ENCODE measurements at regions not wholly inside any gene's neighbourhood (a gene's known extent, or its start where the extent isn't known, plus 50 kb on each side); places are given as distances from the start of the nearest gene placed in this dataset.
"Not testable (repeated sequence)": the region's sequence is repeated elsewhere in the genome, so short reads cannot be mapped to it uniquely, and the experiment has no call there.

GRCh38 chr5:128842241-128842640 lies 123.0 kb upstream of the SLC27A6 start:
- Mint-ChIP-seq H3K4me3 (no peak overlapping the region), H3K4me1 (no peaks in the 10 kb centered on the region), H3K27me3 (no peaks in the 10 kb centered on the region), H3K27ac (no peak overlapping the region), H3K9me3 (peaks cover 0 to 3% (median 0%) of the 10 kb centered on the region in 3 donors), H3K36me3 (no peaks in the 10 kb centered on the region)

GRCh38 chr5:128844354-128844923 lies 120.8 kb upstream of the SLC27A6 start:
- no peak overlapping the region for H3K27ac Mint-ChIP-seq
- H3K9me3 Mint-ChIP-seq, result peaks cover 0 to 9% (median 3%) of the 10 kb centered on the region in 3 donors
- H3K27me3 Mint-ChIP-seq, result no peaks in the 10 kb centered on the region
- no peaks in the 10 kb centered on the region for H3K4me1 Mint-ChIP-seq
- H3K36me3 Mint-ChIP-seq, result no peaks in the 10 kb centered on the region
- no peak overlapping the region for H3K4me3 Mint-ChIP-seq

- Mint-ChIP-seq H3K4me1 (no peaks in the 10 kb centered on the region), H3K27ac (no peak overlapping the region), H3K36me3 (no peaks in the 10 kb centered on the region), H3K9me3 (peaks cover 12 to 27% (median 12%) of the 10 kb centered on the region in 3 donors), H3K27me3 (no peaks in the 10 kb centered on the region), H3K4me3 (no peak overlapping the region)
These were observed 115.2 kb upstream of the SLC27A6 start for GRCh38 chr5:128850049-128850448.

- no peak overlapping the region for H3K27ac Mint-ChIP-seq
- H3K4me1 Mint-ChIP-seq, result no peaks in the 10 kb centered on the region
- H3K36me3 Mint-ChIP-seq, result no peaks in the 10 kb centered on the region
- H3K4me3 Mint-ChIP-seq, result no peak overlapping the region
- H3K9me3 Mint-ChIP-seq, result peaks cover 8 to 29% (median 12%) of the 10 kb centered on the region in 3 donors
- no peaks in the 10 kb centered on the region for H3K27me3 Mint-ChIP-seq
These were observed 110.4 kb upstream of the SLC27A6 start for GRCh38 chr5:128854931-128855330.

GRCh38 chr5:128857076-128857677 lies 108.1 kb upstream of the SLC27A6 start:
- no peak overlapping the region for H3K27ac Mint-ChIP-seq
- no peaks in the 10 kb centered on the region for H3K4me1 Mint-ChIP-seq
- H3K4me3 Mint-ChIP-seq, result no peak overlapping the region
- no peaks in the 10 kb centered on the region for H3K36me3 Mint-ChIP-seq
- peaks cover 6 to 14% (median 6%) of the 10 kb centered on the region in 3 donors for H3K9me3 Mint-ChIP-seq
- peaks cover 1% of the 10 kb centered on the region for H3K27me3 Mint-ChIP-seq

- Mint-ChIP-seq H3K9me3 (peaks cover 5 to 15% (median 6%) of the 10 kb centered on the region in 3 donors), H3K4me3 (no peak overlapping the region), H3K36me3 (no peaks in the 10 kb centered on the region), H3K27me3 (peaks cover 1% of the 10 kb centered on the region), H3K4me1 (no peaks in the 10 kb centered on the region), H3K27ac (no peak overlapping the region)
These were observed 106.3 kb upstream of the SLC27A6 start for GRCh38 chr5:128858995-128859394.

GRCh38 chr5:128861155-128861554 lies 104.1 kb upstream of the SLC27A6 start:
- not testable (repeated sequence) for H3K36me3 Mint-ChIP-seq, H3K27ac Mint-ChIP-seq, H3K4me3 Mint-ChIP-seq, H3K4me1 Mint-ChIP-seq, H3K27me3 Mint-ChIP-seq
- H3K9me3 Mint-ChIP-seq, result peaks cover 6 to 15% (median 7%) of the 10 kb centered on the region in 3 donors

- Mint-ChIP-seq H3K36me3 (no peaks in the 10 kb centered on the region), H3K27me3 (no peaks in the 10 kb centered on the region), H3K27ac (no peak overlapping the region), H3K9me3 (peaks cover 0 to 8% (median 6%) of the 10 kb centered on the region in 3 donors), H3K4me3 (no peak overlapping the region), H3K4me1 (no peaks in the 10 kb centered on the region)
These were observed 95.3 kb upstream of the SLC27A6 start for GRCh38 chr5:128869970-128870369.

- H3K4me3 Mint-ChIP-seq, result no peak overlapping the region
- H3K4me1 Mint-ChIP-seq, result no peaks in the 10 kb centered on the region
- H3K9me3 Mint-ChIP-seq, result peaks cover 0 to 8% (median 5%) of the 10 kb centered on the region in 3 donors
- no peaks in the 10 kb centered on the region for H3K27me3 Mint-ChIP-seq
- H3K36me3 Mint-ChIP-seq, result no peaks in the 10 kb centered on the region
- no peak overlapping the region for H3K27ac Mint-ChIP-seq
These were observed 94.9 kb upstream of the SLC27A6 start for GRCh38 chr5:128870373-128870772.

- Mint-ChIP-seq H3K36me3 (no peaks in the 10 kb centered on the region), H3K4me3 (no peak overlapping the region), H3K4me1 (no peaks in the 10 kb centered on the region), H3K27ac (no peak overlapping the region), H3K9me3 (peaks cover 0 to 8% (median 4%) of the 10 kb centered on the region in 3 donors), H3K27me3 (no peaks in the 10 kb centered on the region)
These were observed 94.4 kb upstream of the SLC27A6 start for GRCh38 chr5:128870923-128871322.

- H3K36me3 Mint-ChIP-seq, result no peaks in the 10 kb centered on the region
- no peak overlapping the region for H3K4me3 Mint-ChIP-seq
- no peaks in the 10 kb centered on the region for H3K9me3 Mint-ChIP-seq
- H3K27me3 Mint-ChIP-seq, result no peaks in the 10 kb centered on the region
- no peaks in the 10 kb centered on the region for H3K4me1 Mint-ChIP-seq
- no peak overlapping the region for H3K27ac Mint-ChIP-seq
These were observed 88.5 kb upstream of the SLC27A6 start for GRCh38 chr5:128876569-128877382.

GRCh38 chr5:128877476-128877875 lies 87.8 kb upstream of the SLC27A6 start:
- Mint-ChIP-seq H3K27ac (no peak overlapping the region), H3K36me3 (no peaks in the 10 kb centered on the region), H3K27me3 (no peaks in the 10 kb centered on the region), H3K4me3 (no peak overlapping the region), H3K4me1 (no peaks in the 10 kb centered on the region), H3K9me3 (no peaks in the 10 kb centered on the region)

- no peaks in the 10 kb centered on the region for H3K27me3 Mint-ChIP-seq
- no peak overlapping the region for H3K27ac Mint-ChIP-seq
- no peak overlapping the region for H3K4me3 Mint-ChIP-seq
- no peaks in the 10 kb centered on the region for H3K4me1 Mint-ChIP-seq
- H3K9me3 Mint-ChIP-seq, result peaks cover 0 to 3% (median 2%) of the 10 kb centered on the region in 3 donors
- H3K36me3 Mint-ChIP-seq, result no peaks in the 10 kb centered on the region
These were observed 83.7 kb upstream of the SLC27A6 start for GRCh38 chr5:128881502-128882018.

- Mint-ChIP-seq H3K36me3 (no peaks in the 10 kb centered on the region), H3K27me3 (no peaks in the 10 kb centered on the region), H3K27ac (no peak overlapping the region), H3K4me1 (no peaks in the 10 kb centered on the region), H3K9me3 (peaks cover 2 to 6% (median 2%) of the 10 kb centered on the region in 3 donors), H3K4me3 (no peak overlapping the region)
These were observed 79.5 kb upstream of the SLC27A6 start for GRCh38 chr5:128885649-128886255.

GRCh38 chr5:128895122-128895521 lies 70.2 kb upstream of the SLC27A6 start:
- H3K27me3 Mint-ChIP-seq, result no peaks in the 10 kb centered on the region
- peaks cover 0 to 4% (median 0%) of the 10 kb centered on the region in 3 donors for H3K9me3 Mint-ChIP-seq
- no peaks in the 10 kb centered on the region for H3K4me1 Mint-ChIP-seq
- H3K36me3 Mint-ChIP-seq, result no peaks in the 10 kb centered on the region
- no peak overlapping the region for H3K4me3 Mint-ChIP-seq
- H3K27ac Mint-ChIP-seq, result no peak overlapping the region

All from IgD-negative memory B cell (primary cell).